Fibroblast of skin of right biceps (primary cell): ENCODE measurements at regions not wholly inside any gene's neighbourhood (a gene's known extent, or its start where the extent isn't known, plus 50 kb on each side); places are given as distances from the start of the nearest gene placed in this dataset.
"Not testable (repeated sequence)": the region's sequence is repeated elsewhere in the genome, so short reads cannot be mapped to it uniquely, and the experiment has no call there.

Experiments
- DNase-seq: peaks from one replicate; pipeline ENCODE4 v3.0.0-alpha.2; 2013

DNA sequence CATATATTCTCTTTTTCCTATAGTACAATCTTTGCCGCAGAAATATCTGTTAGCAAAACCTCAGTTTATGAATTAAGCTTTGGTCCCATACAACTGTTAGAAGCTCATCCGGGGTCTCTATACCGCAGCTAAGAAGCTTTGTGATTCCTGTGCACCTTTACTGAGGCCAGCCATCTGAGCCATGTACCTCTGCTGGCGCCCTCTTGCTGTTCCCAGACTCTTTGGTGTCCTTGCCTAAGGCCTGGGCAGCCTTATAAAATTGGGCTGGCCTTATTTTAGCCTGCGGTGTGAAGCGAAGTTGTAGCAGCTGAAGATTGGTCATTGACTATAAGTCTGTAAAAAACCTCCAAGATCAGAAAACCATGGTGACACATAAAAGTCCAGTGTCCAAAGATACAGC lies 1135.1 kb upstream of the CHAC2 start:
- DNase-seq, result no peak

DNA sequence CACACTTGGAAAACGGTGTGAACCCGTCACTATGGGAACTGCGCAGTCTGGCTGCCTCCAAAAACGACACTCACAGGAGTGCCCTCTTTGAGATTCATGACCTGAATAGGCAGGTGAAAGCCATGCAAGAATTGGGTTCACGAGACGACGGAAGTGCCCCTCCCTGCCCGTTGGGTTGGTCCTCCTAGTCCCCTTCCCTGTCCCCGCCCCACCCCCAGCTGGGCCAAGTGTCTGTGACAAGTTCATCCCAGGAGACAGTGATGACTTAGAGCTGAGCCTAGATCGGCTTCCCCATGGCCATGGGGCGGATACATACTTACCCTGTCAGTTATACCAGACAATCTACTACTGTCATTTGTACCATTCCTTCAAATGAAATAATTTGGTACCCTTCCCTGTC lies 1137.7 kb upstream of the CHAC2 start:
- no peak for DNase-seq

DNA sequence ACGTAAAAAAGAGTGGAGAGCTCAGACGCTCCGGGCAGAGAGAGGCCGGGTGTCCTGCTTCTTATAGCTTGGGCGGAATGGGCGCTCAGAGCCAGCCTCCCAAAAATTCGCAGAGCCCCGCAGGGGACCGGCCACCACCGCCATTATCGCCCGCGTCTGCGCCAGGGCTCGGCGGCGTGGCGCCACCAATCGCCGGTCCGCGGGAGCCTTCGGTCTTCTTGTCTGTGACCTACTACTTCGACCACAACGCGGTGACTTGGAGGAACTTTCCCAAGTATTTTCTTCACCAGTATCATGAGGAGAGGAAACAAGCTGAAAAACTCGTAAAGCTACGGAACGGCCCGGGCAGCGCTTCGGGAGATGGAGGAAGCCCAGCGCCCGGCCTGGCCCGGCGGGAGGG lies 1138.1 kb upstream of the CHAC2 start:
- DNase-seq, result no peak

DNA sequence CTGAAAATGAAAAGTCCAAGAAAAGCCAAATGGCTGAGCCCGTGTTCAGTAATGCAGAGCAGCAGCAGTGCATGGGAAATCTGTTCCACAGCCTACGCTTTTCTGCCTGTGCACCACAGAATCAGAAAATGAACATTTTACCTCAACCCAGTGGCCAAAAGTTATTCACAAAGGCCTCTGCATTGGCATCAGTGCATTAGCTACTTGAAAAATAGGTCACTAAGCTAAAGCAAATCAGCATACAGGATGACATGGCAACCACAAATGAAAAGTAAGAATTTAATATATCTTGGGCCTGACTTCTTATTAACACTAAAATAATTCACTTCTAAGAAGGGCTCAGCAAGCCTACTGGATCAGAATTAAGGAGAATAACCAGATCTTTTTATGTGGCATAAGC lies 1145.3 kb upstream of the CHAC2 start:
- DNase-seq, result no peak

DNA sequence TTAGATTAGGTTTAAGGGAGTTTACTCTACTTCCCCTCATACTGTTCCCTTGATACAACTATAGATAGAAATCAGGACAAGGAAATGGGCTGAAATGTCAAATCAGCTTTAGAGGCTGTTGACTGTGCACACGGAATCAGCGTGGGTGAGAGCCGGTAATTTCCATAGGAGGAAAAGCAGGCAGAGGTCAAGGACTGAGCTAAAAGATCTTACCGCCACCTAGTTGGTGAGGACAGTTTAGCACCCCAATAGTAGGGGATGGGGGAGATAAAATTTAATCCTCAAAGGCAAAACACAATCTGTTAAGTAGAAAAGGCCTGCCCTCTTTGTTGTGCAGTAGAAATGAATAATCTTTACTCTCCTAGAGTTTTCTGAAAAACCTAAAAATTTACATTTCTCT lies 1154.5 kb upstream of the CHAC2 start:
- no peak for DNase-seq

DNA sequence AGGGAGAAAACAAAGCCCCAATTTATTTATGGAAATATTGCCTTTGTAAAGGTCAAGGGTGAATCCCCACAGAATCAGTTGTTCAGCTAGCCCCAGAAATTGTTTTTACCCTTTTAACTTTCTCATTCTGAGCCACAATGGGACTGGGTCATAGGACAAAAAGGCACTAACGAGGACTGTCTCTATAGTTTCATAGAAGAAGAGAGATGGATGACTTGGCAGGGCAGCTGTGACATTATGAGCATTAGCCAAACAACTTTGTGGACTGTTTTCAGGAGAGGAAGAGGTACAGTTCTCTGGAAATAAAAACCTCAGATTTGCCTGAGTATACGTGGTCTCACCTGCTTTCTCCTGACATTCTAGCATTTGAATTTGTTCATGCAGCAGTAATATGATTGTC lies 1155.8 kb upstream of the CHAC2 start:
- DNase-seq, result no peak

DNA sequence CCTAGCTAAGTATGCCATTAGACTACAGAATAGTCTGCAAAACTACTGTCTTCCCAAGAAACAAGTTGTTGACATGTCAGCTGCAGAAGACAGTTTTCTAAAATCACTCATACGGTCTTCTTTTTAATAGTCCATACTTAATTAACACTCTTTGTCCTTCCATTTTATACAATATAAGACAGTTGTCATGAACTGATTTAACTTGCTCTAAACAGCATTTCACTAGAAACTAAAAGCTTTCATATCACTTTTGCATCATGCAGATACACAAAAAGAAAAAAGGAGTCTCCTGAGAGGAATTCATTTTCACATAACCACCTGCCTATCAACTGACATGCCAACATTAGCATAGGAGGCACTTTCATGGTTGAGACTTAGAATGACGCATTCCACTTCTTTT lies 1159.6 kb upstream of the CHAC2 start:
- DNase-seq, result no peak

DNA sequence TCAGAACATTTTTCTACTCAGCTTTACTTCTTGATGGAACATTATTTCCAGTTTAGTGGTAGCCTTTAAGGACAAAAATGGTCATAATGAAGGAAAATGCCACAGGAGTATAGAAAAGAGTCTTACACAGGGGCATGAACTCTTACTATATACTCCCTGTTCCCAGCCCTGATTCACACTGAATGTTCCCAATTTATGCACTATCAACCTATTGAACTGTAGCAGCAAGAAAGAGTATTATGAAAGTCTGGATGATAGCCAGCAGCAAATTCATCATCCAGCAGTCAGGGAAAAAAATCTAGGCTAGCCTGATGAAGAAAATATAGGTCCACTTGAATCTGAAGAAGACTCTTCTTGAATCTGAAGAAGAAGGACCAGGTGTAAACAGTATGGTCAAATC lies 1170.3 kb upstream of the CHAC2 start:
- DNase-seq, result no peak

DNA sequence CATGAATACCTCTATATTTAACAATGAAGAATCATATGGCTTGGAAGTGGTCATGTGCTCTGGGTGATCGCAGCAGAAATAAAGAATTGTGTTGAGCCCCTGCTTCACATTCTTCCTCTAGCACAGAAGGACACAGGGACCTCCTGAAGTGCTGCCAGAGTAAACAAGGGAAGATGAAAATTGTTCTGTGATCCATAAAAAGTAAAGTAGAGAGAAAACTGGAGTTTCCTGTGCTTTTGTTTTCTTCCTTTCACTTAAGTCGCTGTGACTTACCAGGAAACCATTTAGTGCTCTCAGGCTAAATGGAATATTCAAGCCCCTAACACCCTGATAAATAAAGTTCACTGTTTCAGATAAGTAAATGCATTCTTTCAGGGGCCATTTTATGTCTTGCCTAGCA lies 1173.6 kb upstream of the CHAC2 start:
- no peak for DNase-seq

DNA sequence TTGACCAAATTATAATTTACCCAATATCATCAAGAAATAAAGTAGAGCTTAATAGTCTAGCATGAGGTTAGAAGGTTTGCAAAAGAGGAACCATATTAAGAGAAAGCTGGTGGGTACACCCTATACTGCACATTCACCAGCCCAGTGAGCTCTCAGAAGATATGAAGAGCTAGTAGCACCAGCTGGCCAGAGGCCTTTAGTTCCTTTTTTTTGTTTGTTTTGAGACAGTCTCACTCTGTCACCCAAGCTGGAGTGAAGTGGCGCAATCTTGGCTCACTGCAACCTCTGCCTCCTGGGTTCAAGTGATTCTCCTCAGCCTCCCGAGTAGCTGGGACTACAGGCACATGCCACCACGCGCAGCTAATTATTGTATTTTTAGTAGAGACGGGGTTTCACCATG lies 1183.5 kb upstream of the CHAC2 start:
- not testable (repeated sequence) for DNase-seq

DNA sequence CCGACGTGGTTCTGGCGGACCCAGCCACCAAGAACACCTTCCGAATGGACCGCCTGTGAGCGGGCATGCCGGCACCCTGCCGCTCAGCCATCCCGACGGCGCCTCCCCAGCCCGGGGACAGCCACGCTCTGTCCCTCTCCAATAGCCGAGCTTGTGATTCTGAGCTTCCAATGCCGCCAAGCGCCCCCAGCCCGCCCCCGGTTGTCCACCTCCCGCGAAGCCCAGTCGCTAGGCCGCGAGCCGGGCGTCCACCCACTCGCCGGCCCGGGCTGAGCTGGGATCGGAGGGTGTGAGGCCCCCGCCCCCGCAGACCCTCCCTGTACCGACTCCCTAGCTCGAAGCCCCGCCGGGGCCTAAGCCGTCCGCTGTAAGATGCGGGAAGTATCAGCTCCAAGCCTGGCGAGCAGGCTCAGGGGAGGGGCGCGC lies 1195.1 kb upstream of the CHAC2 start:
- no peak for DNase-seq

DNA sequence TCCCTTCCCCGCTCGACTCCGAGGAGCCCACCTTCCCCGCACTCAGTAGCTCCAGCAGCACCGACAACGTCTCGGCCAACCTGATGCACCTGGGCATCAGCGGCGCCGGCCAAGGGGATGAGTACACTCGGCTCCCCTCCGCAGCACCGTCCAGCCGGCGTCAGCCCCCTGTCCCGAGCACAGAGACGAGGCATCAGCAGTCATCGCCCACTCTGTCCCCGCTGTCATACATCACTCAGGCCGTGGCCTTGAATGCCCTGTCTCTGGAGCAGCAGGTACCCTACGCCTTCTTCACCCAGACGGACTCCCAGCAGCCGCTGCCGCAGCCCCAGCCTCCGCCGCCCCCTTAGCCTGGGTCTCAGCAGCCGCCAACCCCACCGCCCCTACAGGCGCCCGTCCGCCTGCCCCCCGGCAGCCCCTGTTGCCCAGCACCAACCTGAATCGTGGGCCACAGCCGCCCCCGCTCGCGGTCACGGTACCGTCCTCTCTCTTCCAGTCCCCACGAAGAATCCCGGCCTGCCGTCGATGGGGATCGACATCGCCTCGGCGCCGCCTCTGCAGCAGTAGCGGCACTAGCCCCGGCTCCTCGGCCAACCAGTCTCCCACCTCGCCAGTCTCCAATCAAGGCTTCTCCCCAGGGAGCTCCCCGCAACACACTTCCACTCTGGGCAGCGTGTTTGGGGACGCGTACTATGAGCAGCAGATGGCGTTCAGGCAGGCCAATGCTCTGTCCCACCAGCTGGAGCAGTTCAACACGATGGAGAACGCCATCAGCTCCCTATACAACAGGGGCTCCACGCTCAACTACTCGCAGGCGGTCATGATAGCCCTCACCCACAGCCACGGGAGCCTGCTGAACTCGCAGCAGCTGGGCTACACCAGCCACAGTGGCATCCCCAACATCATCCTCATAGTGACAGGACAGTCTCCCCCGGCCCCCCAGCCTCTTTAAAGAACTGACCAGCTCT lies 1195.9 kb upstream of the CHAC2 start:
- DNase-seq, result no peak

DNA sequence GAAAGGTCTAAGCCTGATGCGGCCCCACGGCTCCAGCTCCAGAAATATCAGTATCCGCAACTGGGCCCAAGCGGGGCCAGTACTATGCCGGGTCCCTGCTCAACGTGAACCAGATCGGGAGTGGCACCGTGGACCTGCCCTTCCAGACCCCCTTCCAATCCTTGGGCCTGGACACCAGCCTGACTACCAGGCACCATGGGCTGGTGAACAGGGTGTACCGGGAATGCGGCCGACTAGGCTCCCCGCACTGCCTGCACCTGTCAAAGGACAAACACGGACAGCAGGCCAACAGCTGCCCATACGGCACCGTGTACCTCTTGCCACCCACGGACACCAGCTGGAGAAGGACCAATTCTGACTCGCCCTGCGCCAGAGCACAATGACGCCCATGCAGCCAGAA lies 1196.9 kb upstream of the CHAC2 start:
- no peak for DNase-seq

DNA sequence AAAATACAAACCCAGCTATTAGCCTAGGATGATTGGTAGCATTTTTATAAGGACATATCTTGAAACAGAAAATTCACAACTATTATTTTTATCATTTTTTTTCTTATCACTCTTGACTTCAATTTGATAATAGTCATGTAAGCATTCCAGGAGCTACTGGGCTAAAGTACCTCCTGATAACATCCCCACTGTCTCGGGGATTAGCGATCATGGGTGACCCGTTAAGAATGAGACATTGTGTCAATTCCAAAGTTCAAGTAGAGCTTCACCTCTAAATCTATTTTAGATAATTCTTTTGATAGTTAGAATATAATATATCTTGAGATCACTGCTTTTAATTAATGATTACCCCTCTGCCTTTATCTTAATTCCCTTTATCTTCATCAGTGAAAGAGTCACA lies 1204.5 kb upstream of the CHAC2 start:
- no peak for DNase-seq

DNA sequence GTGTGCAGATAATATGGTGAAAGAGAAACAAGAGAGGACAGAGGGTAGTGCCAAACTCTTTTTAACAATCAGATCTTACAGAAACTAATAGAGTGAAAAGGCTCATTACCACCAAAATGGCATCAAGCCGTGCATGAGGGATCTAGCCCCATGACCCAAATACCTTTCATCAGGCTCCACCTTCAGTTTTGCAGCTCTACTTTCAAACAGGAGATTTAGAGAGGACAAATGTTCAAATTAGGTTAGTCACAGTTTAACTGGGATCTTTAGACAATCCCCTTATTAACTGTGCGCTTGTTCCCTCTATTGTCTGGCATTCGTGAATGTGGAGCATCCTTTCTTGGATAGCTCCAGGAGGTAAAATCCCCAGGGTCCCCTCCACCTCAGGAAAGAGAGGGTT lies 1209.3 kb upstream of the CHAC2 start:
- DNase-seq, result no peak

DNA sequence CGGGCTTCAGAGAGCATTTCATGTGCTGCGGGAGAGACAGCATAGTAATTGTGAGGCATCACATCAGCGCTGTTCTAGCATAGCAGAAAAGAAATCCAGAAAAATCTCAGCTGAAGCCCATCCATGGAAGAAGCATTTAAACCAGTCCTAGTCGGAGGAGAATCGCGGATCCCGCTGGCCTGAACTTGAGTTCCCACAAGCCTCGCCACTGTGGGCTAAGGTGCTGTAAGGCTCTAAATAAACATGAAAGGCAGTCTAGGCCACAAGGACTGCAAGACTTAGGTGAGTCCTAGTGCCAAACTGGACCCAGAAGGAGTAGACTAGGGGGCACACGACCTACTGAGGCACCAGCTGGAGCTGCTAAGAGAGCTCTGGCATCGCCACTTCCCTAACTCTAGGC lies 1225.3 kb upstream of the CHAC2 start:
- no peak for DNase-seq

DNA sequence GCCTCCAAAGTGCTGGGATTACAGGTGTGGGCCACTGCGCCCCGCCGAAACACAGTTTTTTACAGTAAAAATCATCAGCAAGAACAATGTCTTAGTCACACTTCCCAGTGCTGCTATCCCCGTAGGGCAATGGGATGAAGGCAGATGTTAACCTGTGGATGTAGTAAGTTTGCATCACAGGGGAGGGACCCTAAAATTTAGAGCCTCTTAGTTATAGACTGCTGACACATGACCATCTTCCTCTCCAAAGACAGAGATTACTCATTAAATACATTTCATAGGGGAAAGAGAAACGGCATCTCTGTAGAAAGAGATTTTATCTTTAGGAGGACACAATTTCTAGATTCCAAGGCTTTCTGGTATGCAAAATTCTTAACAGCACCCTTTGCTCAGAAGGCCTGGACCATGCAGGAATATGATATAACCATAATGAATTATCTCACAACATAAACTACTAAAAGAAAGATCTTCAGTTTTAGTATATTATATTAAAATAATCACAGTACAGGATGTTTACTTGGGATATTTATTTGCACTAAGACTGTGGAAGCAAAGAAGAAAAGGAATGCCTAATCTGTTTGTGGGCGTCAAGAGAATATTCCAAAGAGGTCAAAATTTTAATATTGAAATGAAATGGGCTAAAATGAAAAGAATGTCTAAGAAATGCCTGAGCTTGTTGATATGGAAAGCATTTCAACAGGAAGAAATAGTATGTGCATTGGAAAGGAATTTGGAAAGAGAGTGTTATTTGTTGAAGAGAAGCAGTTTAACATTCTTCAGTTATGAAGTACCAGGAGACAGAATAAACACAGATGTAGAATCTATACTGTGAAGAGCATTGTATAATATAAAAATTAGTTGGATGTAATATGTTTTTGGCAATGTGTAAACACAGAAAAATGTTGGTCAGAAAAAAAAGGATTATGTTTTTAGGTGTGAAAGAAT lies 1228.3 kb upstream of the CHAC2 start:
- DNase-seq, result peak; percentile 26

DNA sequence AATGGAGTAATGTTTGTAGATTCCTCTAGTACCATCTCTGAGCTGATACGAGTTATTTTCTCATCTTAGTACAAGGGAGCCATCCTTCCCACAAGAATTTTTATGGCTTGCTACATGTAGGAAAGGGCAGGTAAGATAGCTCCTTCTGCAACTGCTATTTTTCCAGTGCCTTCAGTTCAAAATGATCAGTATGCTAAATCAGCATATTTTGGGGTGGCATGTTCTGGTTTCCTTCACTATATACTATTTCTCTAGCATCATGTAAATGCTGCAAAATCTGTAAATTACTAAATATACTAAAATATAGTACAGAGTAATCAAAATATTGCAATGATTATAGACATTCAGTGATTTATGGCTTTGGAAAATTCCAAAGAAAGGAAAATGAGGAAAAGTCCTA lies 1230.0 kb upstream of the CHAC2 start:
- no peak for DNase-seq

DNA sequence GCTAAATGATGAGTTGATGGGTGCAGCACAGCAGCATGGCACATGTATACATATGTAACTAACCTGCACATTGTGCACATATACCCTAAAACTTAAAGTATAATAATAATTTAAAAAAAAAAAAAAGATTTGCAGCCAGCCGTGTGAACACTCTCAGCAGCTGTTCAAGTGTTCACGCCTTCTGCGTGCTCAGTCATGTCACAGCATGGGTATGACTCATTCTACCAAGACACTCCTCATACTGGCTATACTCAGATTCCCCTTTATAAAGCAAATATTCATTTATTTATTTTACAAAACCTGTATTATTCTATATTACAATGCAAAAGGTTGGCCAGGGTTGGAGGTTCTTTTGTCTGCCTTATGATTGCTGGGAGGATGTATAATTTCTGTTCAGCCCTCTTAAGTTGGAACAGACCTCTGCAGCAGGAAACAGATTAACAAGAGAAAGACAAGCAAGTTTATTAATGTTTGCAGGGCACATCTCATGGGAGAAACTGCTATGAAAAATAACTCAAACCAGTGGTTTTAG lies 1230.6 kb upstream of the CHAC2 start:
- DNase-seq, result peak; percentile 3

DNA sequence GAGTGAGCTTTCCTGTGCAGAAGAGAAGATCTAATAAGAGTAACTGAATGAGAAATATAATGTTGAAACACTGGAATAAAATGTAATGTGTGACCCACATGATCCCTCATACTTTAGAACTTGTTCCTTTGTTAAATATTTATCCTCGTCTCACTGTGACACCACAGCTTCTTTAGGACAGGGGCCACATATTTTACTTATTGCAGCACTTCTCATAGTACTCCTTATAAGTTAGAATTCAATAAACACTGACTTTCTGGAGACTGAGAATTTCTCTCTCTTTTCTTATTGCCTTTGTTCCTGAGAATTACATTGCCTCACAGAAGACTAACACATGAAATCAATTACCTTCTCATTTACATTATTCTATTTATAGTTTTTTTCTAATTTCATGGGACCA lies 1234.6 kb upstream of the CHAC2 start:
- DNase-seq, result no peak

DNA sequence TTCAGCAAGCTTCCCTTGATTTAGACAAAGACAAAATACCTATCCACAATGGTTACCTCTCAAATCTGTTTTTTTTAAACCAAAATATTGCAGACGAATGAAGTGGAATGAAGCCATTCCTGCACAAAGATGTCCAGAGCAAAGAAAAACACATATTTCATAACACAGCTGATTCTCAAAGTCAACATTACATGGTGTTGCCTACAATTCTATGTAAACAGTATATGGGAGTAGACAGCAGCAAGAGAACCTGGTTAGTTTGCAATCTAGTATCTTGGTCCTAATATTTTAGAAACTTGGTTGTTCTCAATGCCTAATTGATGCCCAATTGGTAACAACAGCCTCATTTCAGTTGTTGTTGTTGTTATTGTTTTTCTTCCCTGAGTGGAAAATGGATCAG lies 1240.9 kb upstream of the CHAC2 start:
- DNase-seq, result no peak

DNA sequence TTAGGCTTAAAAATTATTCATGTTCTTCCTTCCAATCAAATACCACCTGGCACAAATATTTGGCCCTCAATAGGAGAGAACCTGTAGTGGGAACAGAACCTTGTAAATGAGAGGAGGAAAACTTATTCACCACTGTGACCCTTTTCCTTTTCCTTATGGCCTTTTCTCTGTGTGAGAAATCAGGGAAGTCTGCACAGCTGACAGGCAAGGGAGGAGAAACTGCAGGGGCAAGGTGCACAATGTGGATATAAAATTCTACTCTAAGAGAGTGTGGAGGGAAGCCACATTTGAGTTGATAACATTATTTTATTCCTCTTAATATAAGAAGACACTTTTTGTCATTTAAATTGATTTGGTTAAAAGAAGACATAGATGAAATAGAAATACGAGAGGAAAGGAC lies 1247.0 kb upstream of the CHAC2 start:
- DNase-seq, result no peak

DNA sequence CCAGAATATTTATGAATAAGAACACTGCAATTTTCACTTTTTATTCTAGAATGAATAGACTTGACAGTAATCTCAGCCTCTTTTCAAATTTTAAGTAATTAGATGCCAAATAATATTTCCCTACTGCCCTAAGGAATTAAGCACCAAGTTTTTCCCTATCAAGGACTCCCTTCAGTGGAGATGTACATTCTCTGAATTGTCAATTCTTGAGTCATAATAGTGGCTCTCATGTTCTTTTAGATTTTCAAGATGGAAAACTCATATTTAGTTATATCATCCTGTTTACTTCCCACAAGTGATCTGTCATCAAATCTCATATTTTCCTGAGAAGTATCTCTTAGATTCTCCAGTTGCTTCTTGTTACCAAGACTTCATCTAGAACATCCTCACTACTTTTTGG lies 1248.9 kb upstream of the CHAC2 start:
- peak; percentile 22 for DNase-seq

DNA sequence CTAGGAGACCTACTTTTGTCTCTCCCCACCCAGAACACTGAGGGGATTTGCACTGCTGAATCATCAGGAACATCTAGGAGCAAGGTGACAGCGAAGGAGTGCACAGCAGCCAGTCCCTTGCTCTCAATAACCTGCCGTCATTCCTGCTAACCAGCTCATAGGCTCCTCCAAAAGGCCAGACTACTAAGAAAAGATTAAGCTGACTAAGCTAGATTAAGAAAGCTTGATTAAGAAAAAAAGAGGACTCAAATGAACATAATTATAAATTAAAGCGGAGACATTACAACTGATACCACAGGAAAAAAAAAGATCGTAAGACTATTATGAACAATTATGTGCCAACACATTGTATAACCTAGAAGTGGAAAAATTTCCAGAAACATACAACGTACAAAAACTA lies 1254.8 kb upstream of the CHAC2 start:
- no peak for DNase-seq
